Astrocyte (in vitro differentiated cells and primary cell): ENCODE measurements at regions not wholly inside any gene's neighbourhood (a gene's known extent, or its start where the extent isn't known, plus 50 kb on each side); places are given as distances from the start of the nearest gene placed in this dataset.

Source experiments
- DNase-seq: peaks from one replicate; pipeline ENCODE4 v3.0.0-alpha.2; 2010; ENCODE audit warnings: low read depth
- FAIRE-seq: peaks from 2 replicates; lab custom pipeline; 2011; peaks lifted over from hg19 to GRCh38; lab: Jason Lieb, UNC
- H2AFZ ChIP-seq: 2 replicates; pipeline ENCODE4 v1.6.0; 2012; ENCODE audit warnings: low read depth, low read length, inconsistent platforms
- H3K27ac ChIP-seq: 2 replicates; pipeline ENCODE4 v1.5.1; 2011; ENCODE audit warnings: low read depth, low read length, inconsistent platforms
- H3K27me3 ChIP-seq: 2 replicates; pipeline ENCODE4 v1.6.0; 2011; ENCODE audit warnings: low read length, inconsistent platforms; ENCODE audit not compliant: insufficient read depth
- H3K36me3 ChIP-seq: 2 replicates; pipeline ENCODE4 v1.5.1; 2011; ENCODE audit warnings: low read length, inconsistent platforms; ENCODE audit not compliant: insufficient read depth
- H3K4me1 ChIP-seq: 2 replicates; pipeline ENCODE4 v1.5.1; 2011; ENCODE audit warnings: low read length, inconsistent platforms; ENCODE audit not compliant: insufficient read depth
- H3K4me2 ChIP-seq: 2 replicates; pipeline ENCODE4 v1.6.0; 2012; ENCODE audit warnings: low read length, inconsistent platforms
- H3K4me3 ChIP-seq: 2 replicates; pipeline ENCODE4 v1.5.1; 2011; ENCODE audit warnings: low read depth, mild to moderate bottlenecking, low read length, inconsistent platforms; ENCODE audit not compliant: insufficient read depth
- H3K79me2 ChIP-seq: 2 replicates; pipeline ENCODE4 v1.6.0; 2012; ENCODE audit warnings: mild to moderate bottlenecking, low read length, inconsistent platforms; ENCODE audit not compliant: insufficient read depth
- H3K9ac ChIP-seq: 2 replicates; pipeline ENCODE4 v1.6.0; 2012; ENCODE audit warnings: mild to moderate bottlenecking, low read length, inconsistent platforms
- H3K9me3 ChIP-seq: 2 replicates; pipeline ENCODE4 v1.5.1; 2012; ENCODE audit warnings: low read depth, mild to moderate bottlenecking, low read length, inconsistent platforms; ENCODE audit not compliant: insufficient read depth
- H4K20me1 ChIP-seq: 2 replicates; pipeline ENCODE4 v1.6.0; 2012; ENCODE audit warnings: low read length, inconsistent platforms; ENCODE audit not compliant: insufficient read depth
- H3K27ac Mint-ChIP-seq: one replicate; pipeline ENCODE4 v1.8.0; 2021; ENCODE audit warnings: mild to moderate bottlenecking, mixed read lengths; ENCODE audit not compliant: unreplicated experiment
- H3K27me3 Mint-ChIP-seq: one replicate; pipeline ENCODE4 v1.8.0; 2021; ENCODE audit warnings: low read depth, mixed read lengths; ENCODE audit not compliant: unreplicated experiment
- H3K36me3 Mint-ChIP-seq: one replicate; pipeline ENCODE4 v1.8.0; 2021; ENCODE audit warnings: low read depth, mixed read lengths; ENCODE audit not compliant: unreplicated experiment
- H3K4me1 Mint-ChIP-seq: one replicate; pipeline ENCODE4 v1.8.0; 2021; ENCODE audit warnings: low read depth, mixed read lengths; ENCODE audit not compliant: unreplicated experiment
- H3K4me3 Mint-ChIP-seq: one replicate; pipeline ENCODE4 v1.8.0; 2021; ENCODE audit warnings: mild to moderate bottlenecking, moderate library complexity, mixed read lengths; ENCODE audit not compliant: unreplicated experiment
- H3K9me3 Mint-ChIP-seq: one replicate; pipeline ENCODE4 v1.8.0; 2021; ENCODE audit warnings: mild to moderate bottlenecking, mixed read lengths; ENCODE audit not compliant: unreplicated experiment
- EZH2 ChIP-seq: IDR thresholded peaks from 2 replicates; pipeline ENCODE4 v1.6.1; 2012; ENCODE audit warnings: mild to moderate bottlenecking, low read length, inconsistent platforms; ENCODE audit not compliant: insufficient read depth
- TF ChIP-seq, protein P1 (sequence below): IDR thresholded peaks from 2 replicates; pipeline ENCODE4 v1.5.1; 2011; ENCODE audit warnings: low read depth, mild to moderate bottlenecking, inconsistent platforms, low read length, moderate library complexity; ENCODE audit not compliant: insufficient read depth

DNA sequence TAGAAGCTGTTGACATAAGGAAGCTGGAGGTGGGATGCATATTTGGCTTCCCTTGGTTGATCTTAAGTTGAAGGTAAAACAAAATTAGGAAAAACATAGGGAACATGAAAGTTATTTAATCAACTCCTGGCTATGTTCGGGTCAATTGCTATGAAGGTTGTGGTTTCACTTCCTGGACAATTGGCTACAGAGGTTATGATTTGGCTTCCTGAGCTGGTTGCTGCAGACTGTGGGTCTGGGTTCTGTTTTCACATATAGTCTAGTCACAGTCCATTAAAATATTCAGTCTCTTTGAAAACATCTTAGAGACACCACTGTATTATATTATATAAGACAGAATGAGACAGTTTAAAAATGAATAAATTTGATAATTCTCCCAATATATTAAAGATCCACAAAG is 895.2 kb upstream of the USP15 start:
- no peak overlapping the region for H3K4me2 ChIP-seq
- no peak overlapping the region for H3K4me3 ChIP-seq
- TF ChIP-seq, protein P1, sequence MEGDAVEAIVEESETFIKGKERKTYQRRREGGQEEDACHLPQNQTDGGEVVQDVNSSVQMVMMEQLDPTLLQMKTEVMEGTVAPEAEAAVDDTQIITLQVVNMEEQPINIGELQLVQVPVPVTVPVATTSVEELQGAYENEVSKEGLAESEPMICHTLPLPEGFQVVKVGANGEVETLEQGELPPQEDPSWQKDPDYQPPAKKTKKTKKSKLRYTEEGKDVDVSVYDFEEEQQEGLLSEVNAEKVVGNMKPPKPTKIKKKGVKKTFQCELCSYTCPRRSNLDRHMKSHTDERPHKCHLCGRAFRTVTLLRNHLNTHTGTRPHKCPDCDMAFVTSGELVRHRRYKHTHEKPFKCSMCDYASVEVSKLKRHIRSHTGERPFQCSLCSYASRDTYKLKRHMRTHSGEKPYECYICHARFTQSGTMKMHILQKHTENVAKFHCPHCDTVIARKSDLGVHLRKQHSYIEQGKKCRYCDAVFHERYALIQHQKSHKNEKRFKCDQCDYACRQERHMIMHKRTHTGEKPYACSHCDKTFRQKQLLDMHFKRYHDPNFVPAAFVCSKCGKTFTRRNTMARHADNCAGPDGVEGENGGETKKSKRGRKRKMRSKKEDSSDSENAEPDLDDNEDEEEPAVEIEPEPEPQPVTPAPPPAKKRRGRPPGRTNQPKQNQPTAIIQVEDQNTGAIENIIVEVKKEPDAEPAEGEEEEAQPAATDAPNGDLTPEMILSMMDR = no peak
- no peak for TF ChIP-seq EZH2
- H3K27me3 ChIP-seq = no peaks in the 10 kb centered on the region
- no peaks in the 10 kb centered on the region for H4K20me1 ChIP-seq
- H2AFZ ChIP-seq = no peak overlapping the region
- no peaks in the 10 kb centered on the region for H3K4me1 ChIP-seq
- H3K27ac ChIP-seq = no peak overlapping the region
- FAIRE-seq (no peak), DNase-seq (no peak)
- Mint-ChIP-seq H3K4me1 (peaks cover 8% of the 10 kb centered on the region), H3K4me3 (no peak overlapping the region), H3K27ac (no peak overlapping the region), H3K36me3 (no peaks in the 10 kb centered on the region), H3K27me3 (no peaks in the 10 kb centered on the region), H3K9me3 (no peaks in the 10 kb centered on the region)
- no peaks in the 10 kb centered on the region for H3K9me3 ChIP-seq
- no peaks in the 10 kb centered on the region for H3K79me2 ChIP-seq
- H3K9ac ChIP-seq = no peak overlapping the region
- no peaks in the 10 kb centered on the region for H3K36me3 ChIP-seq

DNA sequence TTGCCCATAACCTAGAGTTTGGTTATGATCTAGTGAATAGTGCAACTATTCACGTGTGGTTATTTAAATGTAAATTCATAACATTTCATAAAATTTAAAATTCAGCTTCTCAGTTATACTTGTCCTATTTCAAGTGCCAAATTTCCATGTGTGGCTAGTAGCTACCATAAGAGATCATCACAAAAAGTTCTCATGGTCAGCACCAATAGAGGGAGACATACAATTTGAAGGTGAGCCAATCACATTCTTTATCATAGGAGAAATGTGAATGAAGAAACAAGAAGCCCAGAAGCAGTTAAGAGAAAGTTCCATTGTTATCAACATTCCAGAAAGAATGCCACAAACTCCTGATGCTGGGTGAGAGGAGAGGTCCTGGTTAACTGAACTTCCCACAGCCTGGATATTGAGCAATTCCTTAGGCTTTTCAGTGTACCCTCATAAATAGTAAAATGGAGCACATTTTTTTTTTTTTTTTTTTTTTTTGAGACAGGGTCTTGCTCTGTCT is 892.9 kb upstream of the USP15 start:
- H3K27me3 Mint-ChIP-seq = no peaks in the 10 kb centered on the region
- Histone ChIP-seq H3K36me3 (no peaks in the 10 kb centered on the region), H3K4me1 (no peaks in the 10 kb centered on the region), H3K4me2 (no peak overlapping the region), H3K79me2 (no peaks in the 10 kb centered on the region), H3K27ac (no peak overlapping the region), H3K9ac (no peak overlapping the region), H3K4me3 (no peak overlapping the region), H2AFZ (no peak overlapping the region), H3K9me3 (no peaks in the 10 kb centered on the region), H3K27me3 (no peaks in the 10 kb centered on the region), H4K20me1 (no peaks in the 10 kb centered on the region)
- H3K9me3 Mint-ChIP-seq = no peaks in the 10 kb centered on the region
- peaks cover 8% of the 10 kb centered on the region for H3K4me1 Mint-ChIP-seq
- no peak overlapping the region for H3K27ac Mint-ChIP-seq
- no peak overlapping the region for H3K4me3 Mint-ChIP-seq
- FAIRE-seq = no peak
- TF ChIP-seq, protein P1 = no peak
- no peaks in the 10 kb centered on the region for H3K36me3 Mint-ChIP-seq
- no peak for DNase-seq

DNA sequence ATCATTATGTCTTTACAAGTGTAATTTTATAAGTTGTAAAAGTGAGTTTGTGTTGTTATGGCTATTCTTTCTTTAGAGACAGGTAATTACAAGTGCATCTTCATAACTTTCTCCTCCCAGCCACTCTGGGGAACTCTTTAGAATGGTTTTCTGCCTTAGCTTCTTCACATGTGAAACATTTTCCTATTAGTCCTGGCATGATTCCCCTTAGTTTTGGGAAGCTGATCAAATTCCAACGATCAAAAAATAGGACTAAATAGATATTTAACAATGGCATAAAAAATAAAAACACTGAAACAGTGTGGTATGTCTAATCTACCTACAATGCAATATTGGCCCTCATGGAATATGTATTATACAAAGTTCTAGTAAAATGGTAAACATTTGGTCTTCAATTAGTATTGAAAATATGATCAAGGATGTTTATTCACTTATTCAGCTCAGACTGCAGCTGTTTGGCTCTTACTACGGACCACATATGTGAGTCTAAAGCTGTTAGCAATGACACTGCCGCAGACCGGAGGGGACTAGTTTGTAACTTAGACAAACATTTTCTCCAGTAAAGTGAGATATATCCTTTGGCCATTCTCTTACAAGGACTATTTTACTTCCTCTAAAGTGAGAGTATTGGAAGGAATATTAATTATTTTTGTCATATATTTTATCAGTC is 890.8 kb upstream of the USP15 start:
- no peaks in the 10 kb centered on the region for H3K4me1 ChIP-seq
- DNase-seq (no peak), FAIRE-seq (no peak)
- H3K4me2 ChIP-seq = no peak overlapping the region
- no peaks in the 10 kb centered on the region for H3K27me3 Mint-ChIP-seq
- H3K4me1 Mint-ChIP-seq = peaks cover 8% of the 10 kb centered on the region
- H3K27ac Mint-ChIP-seq = no peak overlapping the region
- H3K9me3 ChIP-seq = no peaks in the 10 kb centered on the region
- no peaks in the 10 kb centered on the region for H3K9me3 Mint-ChIP-seq
- H3K36me3 Mint-ChIP-seq = no peaks in the 10 kb centered on the region
- H3K27me3 ChIP-seq = no peaks in the 10 kb centered on the region
- H3K36me3 ChIP-seq = no peaks in the 10 kb centered on the region
- no peak for TF ChIP-seq EZH2
- TF ChIP-seq, protein P1 = no peak
- no peaks in the 10 kb centered on the region for H3K79me2 ChIP-seq
- H3K27ac ChIP-seq = no peak overlapping the region
- H4K20me1 ChIP-seq = no peaks in the 10 kb centered on the region
- no peak overlapping the region for H3K4me3 ChIP-seq
- no peak overlapping the region for H3K9ac ChIP-seq
- no peak overlapping the region for H2AFZ ChIP-seq
- H3K4me3 Mint-ChIP-seq = no peak overlapping the region
